ENCODE measurements at regions not wholly inside any gene's neighbourhood (a gene's known extent, or its start where the extent isn't known, plus 50 kb on each side); places are given as distances from the start of the nearest gene placed in this dataset.

DNA sequence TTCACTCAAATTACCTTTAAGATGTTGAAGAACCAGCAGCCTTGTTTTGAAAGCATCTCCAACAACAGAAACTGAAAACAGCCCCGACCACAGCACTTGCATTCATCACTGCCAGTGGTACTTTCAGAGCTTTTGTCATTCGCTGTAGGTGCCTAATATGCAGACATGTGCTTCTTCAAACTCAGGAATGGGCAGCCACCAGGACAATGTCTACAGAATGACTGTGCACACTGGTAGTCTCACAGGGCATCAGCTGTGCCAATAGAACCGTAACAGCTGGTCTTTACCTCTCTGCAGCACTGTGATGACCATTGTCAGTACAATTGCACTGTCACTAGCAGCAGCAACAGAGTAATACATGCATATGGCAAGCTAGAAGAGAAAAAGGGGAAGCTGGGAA is 1149.7 kb downstream of the STPG2 start:
- no peak for TF ChIP-seq EZH2 (IDR thresholded peaks at IDR 0.05; ENCODE audit: borderline replicate concordance, insufficient read depth, low read depth, low read length, poor library complexity, severe bottlenecking)
- TF ChIP-seq, protein P1, sequence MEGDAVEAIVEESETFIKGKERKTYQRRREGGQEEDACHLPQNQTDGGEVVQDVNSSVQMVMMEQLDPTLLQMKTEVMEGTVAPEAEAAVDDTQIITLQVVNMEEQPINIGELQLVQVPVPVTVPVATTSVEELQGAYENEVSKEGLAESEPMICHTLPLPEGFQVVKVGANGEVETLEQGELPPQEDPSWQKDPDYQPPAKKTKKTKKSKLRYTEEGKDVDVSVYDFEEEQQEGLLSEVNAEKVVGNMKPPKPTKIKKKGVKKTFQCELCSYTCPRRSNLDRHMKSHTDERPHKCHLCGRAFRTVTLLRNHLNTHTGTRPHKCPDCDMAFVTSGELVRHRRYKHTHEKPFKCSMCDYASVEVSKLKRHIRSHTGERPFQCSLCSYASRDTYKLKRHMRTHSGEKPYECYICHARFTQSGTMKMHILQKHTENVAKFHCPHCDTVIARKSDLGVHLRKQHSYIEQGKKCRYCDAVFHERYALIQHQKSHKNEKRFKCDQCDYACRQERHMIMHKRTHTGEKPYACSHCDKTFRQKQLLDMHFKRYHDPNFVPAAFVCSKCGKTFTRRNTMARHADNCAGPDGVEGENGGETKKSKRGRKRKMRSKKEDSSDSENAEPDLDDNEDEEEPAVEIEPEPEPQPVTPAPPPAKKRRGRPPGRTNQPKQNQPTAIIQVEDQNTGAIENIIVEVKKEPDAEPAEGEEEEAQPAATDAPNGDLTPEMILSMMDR (IDR thresholded peaks at IDR 0.05): no peak
